HepG2 (cell line): ENCODE measurements at regions not wholly inside any gene's neighbourhood (a gene's known extent, or its start where the extent isn't known, plus 50 kb on each side); places are given as distances from the start of the nearest gene placed in this dataset.

Experiments
- ATAC-seq: fragments of 200-7000 bp; cut with Tn5 transposase; 3 replicates; pipeline ENCODE4 v1.9.1; 2020; ENCODE audit warnings: mild to moderate bottlenecking, moderate library complexity
- BruUV-seq: library from RNA; stranded (reverse); fragments of 400-500 nt; replicated peaks from 2 replicates; lab custom pipeline; 2021; lab: Mats Ljungman, UMichigan
- CTCF ChIA-PET: fragments of 300-600 bp; formaldehyde crosslinking; extraction: SDS; loops from one replicate; lab custom pipeline; 2021; ENCODE audit warnings: low total read pairs, inconsistent platforms, low intra/inter-chr PET ratio; lab: Yijun Ruan, JAX
- POLR2A ChIA-PET: fragments of 350-600 bp; sonication (Branson Sonifier 250); formaldehyde crosslinking; loops from one replicate; lab custom pipeline; 2020; ENCODE audit warnings: antibody characterized with exemption, inconsistent platforms; lab: Yijun Ruan, JAX
- DNase-seq: peaks from one replicate; pipeline ENCODE4 v3.0.0-alpha.2; 2015; ENCODE audit warnings: low spot score
- FAIRE-seq: peaks from 3 replicates; lab custom pipeline; 2011; peaks lifted over from hg19 to GRCh38; lab: Jason Lieb, UNC
- H2AFZ ChIP-seq: one replicate; pipeline ENCODE4 v1.6.1; 2011; ENCODE audit warnings: low read length, inconsistent platforms
- H3K27ac ChIP-seq: fragments of 300-600 bp; 3 replicates; pipeline ENCODE4 v1.8.0; 2011; ENCODE audit warnings: mixed run types, mild to moderate bottlenecking, mixed read lengths, low read length, inconsistent platforms; ENCODE audit not compliant: insufficient read depth; ENCODE audit errors: extremely low read length
- H3K27me3 ChIP-seq, 2 experiments: fragments of 200-600 bp in 1 of 2; 2 replicates in 1 of 2; 3 replicates in 1 of 2; pipeline versions ENCODE4 v1.6.0 to v1.8.0; 2011; ENCODE audit warnings: low read length in 2 of 2, mild to moderate bottlenecking in 2 of 2, moderate library complexity in 2 of 2, inconsistent platforms in 1 of 2; ENCODE audit not compliant: insufficient read depth in 2 of 2, control insufficient read depth in 1 of 2
- H3K36me3 ChIP-seq, 2 experiments: fragments of 200-600 bp in 1 of 2; replicated peaks in 1 of 2; 2 replicates in 1 of 2; 3 replicates in 1 of 2; pipeline versions ENCODE4 v1.5.1 to v1.8.0; 2011; ENCODE audit warnings: low read length in 2 of 2, inconsistent platforms in 1 of 2; ENCODE audit not compliant: insufficient read depth in 2 of 2, control insufficient read depth in 1 of 2
- H3K4me1 ChIP-seq: 2 replicates; pipeline ENCODE4 v1.5.1; 2012; ENCODE audit warnings: low read length, inconsistent platforms; ENCODE audit not compliant: insufficient read depth
- H3K4me2 ChIP-seq: 2 replicates; pipeline ENCODE4 v1.6.0; 2011; ENCODE audit warnings: low read depth, low read length, inconsistent platforms
- H3K4me3 ChIP-seq, 3 experiments: fragments of 200-600 bp in 1 of 3; sonication (generic), shearing (Covaris generic) in 1 of 3; replicated peaks in 1 of 3; 2 replicates each; pipeline ENCODE4 v1.5.1; 2011 to 2016; ENCODE audit warnings: low read length in 3 of 3, inconsistent platforms in 2 of 3, low read depth in 2 of 3, mild to moderate bottlenecking in 2 of 3, control low read depth in 1 of 3, mixed read lengths in 1 of 3; ENCODE audit not compliant: insufficient read depth in 1 of 3
- H3K79me2 ChIP-seq: one replicate; pipeline ENCODE4 v1.6.1; 2011; ENCODE audit warnings: low read length, inconsistent platforms; ENCODE audit not compliant: insufficient read depth
- H3K9ac ChIP-seq: 2 replicates; pipeline ENCODE4 v1.6.0; 2011; ENCODE audit warnings: mild to moderate bottlenecking, low read depth, low read length, inconsistent platforms; ENCODE audit not compliant: insufficient read depth
- H3K9me3 ChIP-seq: 2 replicates; pipeline ENCODE4 v1.5.1; 2012; ENCODE audit warnings: mild to moderate bottlenecking, low read length
- H4K20me1 ChIP-seq: 2 replicates; pipeline ENCODE4 v1.6.0; 2011; ENCODE audit warnings: inconsistent platforms, mild to moderate bottlenecking, low read length, moderate library complexity; ENCODE audit not compliant: insufficient read depth
- BCL6 ChIP-seq: IDR thresholded peaks from 2 replicates; pipeline ENCODE4 v1.6.1; 2016; ENCODE audit warnings: missing genetic modification reagents, missing compliant biosample characterization
- KLF9 ChIP-seq: IDR thresholded peaks from 2 replicates; pipeline ENCODE4 v1.6.1; 2016; ENCODE audit warnings: low read depth
- MBNL3 ChIP-seq: fragments of 250-450 bp; sonication (Bioruptor Pico); conservative IDR thresholded peaks from 2 replicates; pipeline ENCODE4 v1.8.0; 2022; ENCODE audit warnings: mild to moderate bottlenecking, inconsistent platforms
- MEF2D ChIP-seq: sonication (generic); formaldehyde crosslinking; IDR thresholded peaks from 2 replicates; pipeline ENCODE4 v1.5.1; 2020; ENCODE audit warnings: mild to moderate bottlenecking, missing genetic modification reagents
- ZNF33A ChIP-seq: sonication (generic); formaldehyde crosslinking; IDR thresholded peaks from 2 replicates; pipeline ENCODE4 v1.5.1; 2020; ENCODE audit warnings: missing genetic modification reagents, mild to moderate bottlenecking, moderate library complexity, borderline replicate concordance
- ZNF407 ChIP-seq: sonication (generic); formaldehyde crosslinking; IDR thresholded peaks from one replicate; pipeline ENCODE4 v1.5.1; 2020; ENCODE audit warnings: mild to moderate bottlenecking, missing genetic modification reagents; ENCODE audit errors: not compliant biosample characterization
- ZNF816 ChIP-seq: sonication (generic); formaldehyde crosslinking; IDR thresholded peaks from 2 replicates; pipeline ENCODE4 v1.8.0; 2022; ENCODE audit warnings: missing genetic modification reagents, mild to moderate bottlenecking, borderline replicate concordance
- ZNF839 ChIP-seq: sonication (generic); formaldehyde crosslinking; IDR thresholded peaks from 2 replicates; pipeline ENCODE4 v1.4.0; 2020; ENCODE audit warnings: missing genetic modification reagents, mild to moderate bottlenecking, borderline replicate concordance
- WGBS: methylation state at CpG from one replicate; pipeline ENCODE4 v1.1.6; 2017; ENCODE audit warnings: low lambda C conversion rate; 5-methylcytosine and 5-hydroxymethylcytosine counted together
- in situ Hi-C: cut with HindIII; loops from 2 replicates; pipeline ENCODE4 v1.10.0; 2017; ENCODE audit warnings: low pct_unique_long_range_greater_than_20kb; ENCODE audit not compliant: extremely low pct_ligation_motif_present
- intact Hi-C: fragments of 100-400 bp; cut with micrococcal nuclease; formaldehyde crosslinking; loops from one replicate; pipeline ENCODE4 v1.10.0; 2022; ENCODE audit not compliant: unreplicated experiment
- TF ChIP-seq, protein P1 (sequence below): sonication (generic); formaldehyde crosslinking; conservative IDR thresholded peaks from 2 replicates; pipeline ENCODE4 v1.8.1; 2023; ENCODE audit warnings: missing genetic modification reagents
- TF ChIP-seq, protein P2 (sequence below): sonication (generic); formaldehyde crosslinking; IDR thresholded peaks from 2 replicates; pipeline ENCODE4 v1.5.1; 2020; ENCODE audit warnings: mild to moderate bottlenecking, missing genetic modification reagents
- TF ChIP-seq, protein P3 (sequence below): IDR thresholded peaks from 2 replicates; pipeline ENCODE4 v1.6.1; 2012; ENCODE audit warnings: low read depth, low read length, improper control_type of control experiment

DNA sequence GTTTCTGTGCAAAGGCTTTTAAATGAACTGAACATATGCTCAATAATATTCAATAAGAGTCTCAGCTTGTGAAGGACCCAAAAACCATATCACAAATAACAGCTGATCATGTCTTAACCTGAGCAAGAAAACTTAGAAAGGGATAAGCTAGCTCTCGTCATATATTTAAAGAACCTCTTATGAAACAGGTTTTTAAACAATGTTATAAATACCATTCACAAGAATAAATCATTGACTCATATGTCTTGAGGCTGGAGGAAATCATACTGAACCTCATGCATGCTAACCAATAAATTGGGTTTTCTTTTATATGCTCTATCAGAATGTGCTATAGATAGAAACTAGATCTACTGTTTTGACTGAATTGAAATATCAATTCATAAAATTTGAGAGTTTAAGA, 426.9 kb downstream of the NOVA1 start:
- no peaks in the 10 kb centered on the region for H3K4me1 ChIP-seq
- no peak overlapping the region for H3K27ac ChIP-seq
- ATAC-seq = no peak
- 0% methylated on average over 1 of the region's 1 CpG for WGBS
- peaks cover 90% of the 10 kb centered on the region for H3K9me3 ChIP-seq
- no peak overlapping the region for H3K4me3 ChIP-seq
- FAIRE-seq = no peak
- no TSS peak for BruUV-seq
- H3K4me2 ChIP-seq = no peak overlapping the region
- H3K27me3 ChIP-seq = no peaks in the 10 kb centered on the region
- no peak overlapping the region for H2AFZ ChIP-seq
- POLR2A ChIA-PET = no interaction called here
- in situ Hi-C loops = no loop called here
- H3K9ac ChIP-seq = no peak overlapping the region
- intact Hi-C loops = no loop called here
- H4K20me1 ChIP-seq = no peaks in the 10 kb centered on the region
- CTCF ChIA-PET = no interaction called here
- no peaks in the 10 kb centered on the region for H3K36me3 ChIP-seq
- no peaks in the 10 kb centered on the region for H3K79me2 ChIP-seq
- no peak for DNase-seq
- TF ChIP-seq ZNF33A (CRISPR knock-in tag) (no peak), ZNF839 (CRISPR knock-in tag) (no peak), ZNF407 (CRISPR knock-in tag) (no peak), MEF2D (CRISPR knock-in tag) (no peak), KLF9 (CRISPR knock-in tag) (no peak), MBNL3 (CRISPR knock-in tag) (no peak), BCL6 (CRISPR knock-in tag) (no peak), ZNF816 (no peak)
- TF ChIP-seq, protein P1, sequence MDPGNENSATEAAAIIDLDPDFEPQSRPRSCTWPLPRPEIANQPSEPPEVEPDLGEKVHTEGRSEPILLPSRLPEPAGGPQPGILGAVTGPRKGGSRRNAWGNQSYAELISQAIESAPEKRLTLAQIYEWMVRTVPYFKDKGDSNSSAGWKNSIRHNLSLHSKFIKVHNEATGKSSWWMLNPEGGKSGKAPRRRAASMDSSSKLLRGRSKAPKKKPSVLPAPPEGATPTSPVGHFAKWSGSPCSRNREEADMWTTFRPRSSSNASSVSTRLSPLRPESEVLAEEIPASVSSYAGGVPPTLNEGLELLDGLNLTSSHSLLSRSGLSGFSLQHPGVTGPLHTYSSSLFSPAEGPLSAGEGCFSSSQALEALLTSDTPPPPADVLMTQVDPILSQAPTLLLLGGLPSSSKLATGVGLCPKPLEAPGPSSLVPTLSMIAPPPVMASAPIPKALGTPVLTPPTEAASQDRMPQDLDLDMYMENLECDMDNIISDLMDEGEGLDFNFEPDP (CRISPR knock-in tag) = no peak
- TF ChIP-seq, protein P2, sequence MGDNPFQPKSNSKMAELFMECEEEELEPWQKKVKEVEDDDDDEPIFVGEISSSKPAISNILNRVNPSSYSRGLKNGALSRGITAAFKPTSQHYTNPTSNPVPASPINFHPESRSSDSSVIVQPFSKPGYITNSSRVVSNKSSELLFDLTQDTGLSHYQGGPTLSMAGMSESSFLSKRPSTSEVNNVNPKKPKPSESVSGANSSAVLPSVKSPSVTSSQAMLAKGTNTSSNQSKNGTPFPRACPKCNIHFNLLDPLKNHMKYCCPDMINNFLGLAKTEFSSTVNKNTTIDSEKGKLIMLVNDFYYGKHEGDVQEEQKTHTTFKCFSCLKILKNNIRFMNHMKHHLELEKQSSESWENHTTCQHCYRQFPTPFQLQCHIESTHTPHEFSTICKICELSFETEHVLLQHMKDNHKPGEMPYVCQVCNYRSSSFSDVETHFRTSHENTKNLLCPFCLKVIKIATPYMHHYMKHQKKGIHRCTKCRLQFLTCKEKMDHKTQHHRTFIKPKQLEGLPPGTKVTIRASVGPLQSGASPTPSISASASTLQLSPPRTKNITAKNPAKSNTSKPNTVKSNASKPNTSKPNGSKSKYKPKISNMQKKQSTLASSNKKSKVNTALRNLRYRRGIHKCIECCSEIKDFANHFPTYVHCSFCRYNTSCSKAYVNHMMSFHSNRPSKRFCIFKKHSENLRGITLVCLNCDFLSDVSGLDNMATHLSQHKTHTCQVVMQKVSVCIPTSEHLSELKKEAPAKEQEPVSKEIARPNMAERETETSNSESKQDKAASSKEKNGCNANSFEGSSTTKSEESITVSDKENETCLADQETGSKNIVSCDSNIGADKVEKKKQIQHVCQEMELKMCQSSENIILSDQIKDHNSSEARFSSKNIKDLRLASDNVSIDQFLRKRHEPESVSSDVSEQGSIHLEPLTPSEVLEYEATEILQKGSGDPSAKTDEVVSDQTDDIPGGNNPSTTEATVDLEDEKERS (CRISPR knock-in tag) = no peak
- TF ChIP-seq, protein P3, sequence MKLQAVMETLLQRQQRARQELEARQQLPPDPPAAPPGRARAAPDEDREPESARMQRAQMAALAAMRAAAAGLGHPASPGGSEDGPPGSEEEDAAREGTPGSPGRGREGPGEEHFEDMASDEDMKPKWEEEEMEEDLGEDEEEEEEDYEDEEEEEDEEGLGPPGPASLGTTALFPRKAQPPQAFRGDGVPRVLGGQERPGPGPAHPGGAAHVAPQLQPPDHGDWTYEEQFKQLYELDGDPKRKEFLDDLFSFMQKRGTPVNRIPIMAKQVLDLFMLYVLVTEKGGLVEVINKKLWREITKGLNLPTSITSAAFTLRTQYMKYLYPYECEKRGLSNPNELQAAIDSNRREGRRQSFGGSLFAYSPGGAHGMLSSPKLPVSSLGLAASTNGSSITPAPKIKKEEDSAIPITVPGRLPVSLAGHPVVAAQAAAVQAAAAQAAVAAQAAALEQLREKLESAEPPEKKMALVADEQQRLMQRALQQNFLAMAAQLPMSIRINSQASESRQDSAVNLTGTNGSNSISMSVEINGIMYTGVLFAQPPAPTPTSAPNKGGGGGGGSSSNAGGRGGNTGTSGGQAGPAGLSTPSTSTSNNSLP = no peak
